ENCODE measurements at regions not wholly inside any gene's neighbourhood (a gene's known extent, or its start where the extent isn't known, plus 50 kb on each side); places are given as distances from the start of the nearest gene placed in this dataset.

DNA sequence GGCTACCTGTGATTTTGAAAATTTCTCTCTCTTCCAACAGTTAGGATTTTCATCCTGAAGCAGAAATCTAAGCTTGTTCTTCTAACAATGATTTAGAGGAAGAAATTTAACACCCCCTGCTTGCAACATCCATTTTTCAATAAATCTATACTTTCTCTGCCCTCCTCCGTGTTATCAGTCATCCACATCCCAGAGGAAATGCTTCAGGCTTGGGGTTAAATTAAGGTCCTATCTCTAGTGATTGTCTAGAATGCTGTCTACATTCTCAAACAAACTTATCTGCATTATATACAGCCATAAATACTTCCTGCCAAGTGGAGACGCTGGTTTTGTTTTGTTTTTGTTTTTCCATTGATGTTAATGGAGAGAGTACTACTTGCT lies 371.0 kb downstream of the CSNK1G3 start:
- in situ Hi-C loops (cut with HindIII; ENCODE audit: low sequenced_read_pairs): no loop called here
- no peak for DNase-seq (ENCODE audit: low read depth)
- no peak for TF ChIP-seq CTCF (IDR thresholded peaks at IDR 0.05; ENCODE audit: low read depth, low read length, missing control alignments)
- H3K4me3 ChIP-seq (ENCODE audit: low read depth, low read length): no peak overlapping the region

GRCh38 chr5:123882319-123882964 lies 370.5 kb downstream of the CSNK1G3 start:
- in situ Hi-C loops (cut with HindIII; ENCODE audit: low sequenced_read_pairs): no loop called here
- TF ChIP-seq CTCF (IDR thresholded peaks at IDR 0.05; ENCODE audit: low read depth, low read length, missing control alignments): no peak
- no peak overlapping the region for H3K4me3 ChIP-seq (ENCODE audit: low read depth, low read length)
- DNase-seq (ENCODE audit: low read depth): no peak

GRCh38 chr5:123881759-123882244 lies 369.8 kb downstream of the CSNK1G3 start:
- peak; percentile 55 for DNase-seq (ENCODE audit: low read depth)
- in situ Hi-C loops (cut with HindIII; ENCODE audit: low sequenced_read_pairs): no loop called here
- no peak for TF ChIP-seq CTCF (IDR thresholded peaks at IDR 0.05; ENCODE audit: low read depth, low read length, missing control alignments)
- no peak overlapping the region for H3K4me3 ChIP-seq (ENCODE audit: low read depth, low read length)

DNA sequence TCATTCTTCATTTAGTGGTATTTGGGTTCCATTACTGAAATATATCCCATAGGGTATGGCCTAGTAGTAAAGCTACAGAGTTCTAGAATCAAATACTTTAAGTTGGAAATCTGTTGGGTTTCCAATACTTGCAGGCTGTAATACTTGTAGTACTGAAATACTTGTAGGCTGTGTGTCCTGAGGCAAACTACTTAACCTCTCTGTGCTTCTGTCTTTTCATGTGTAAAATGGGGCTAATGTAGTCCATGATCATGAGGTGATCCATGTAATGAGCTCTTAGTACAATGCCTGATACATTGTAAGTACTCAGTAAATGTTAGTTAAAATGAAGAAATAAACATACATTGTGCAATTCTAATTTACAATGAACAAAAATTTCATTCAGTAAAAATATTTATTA lies 368.9 kb downstream of the CSNK1G3 start:
- no peak for DNase-seq (ENCODE audit: low read depth)
- H3K4me3 ChIP-seq (ENCODE audit: low read depth, low read length): no peak overlapping the region
- TF ChIP-seq CTCF (IDR thresholded peaks at IDR 0.05; ENCODE audit: low read depth, low read length, missing control alignments): no peak
- in situ Hi-C loops (cut with HindIII; ENCODE audit: low sequenced_read_pairs): no loop called here

DNA sequence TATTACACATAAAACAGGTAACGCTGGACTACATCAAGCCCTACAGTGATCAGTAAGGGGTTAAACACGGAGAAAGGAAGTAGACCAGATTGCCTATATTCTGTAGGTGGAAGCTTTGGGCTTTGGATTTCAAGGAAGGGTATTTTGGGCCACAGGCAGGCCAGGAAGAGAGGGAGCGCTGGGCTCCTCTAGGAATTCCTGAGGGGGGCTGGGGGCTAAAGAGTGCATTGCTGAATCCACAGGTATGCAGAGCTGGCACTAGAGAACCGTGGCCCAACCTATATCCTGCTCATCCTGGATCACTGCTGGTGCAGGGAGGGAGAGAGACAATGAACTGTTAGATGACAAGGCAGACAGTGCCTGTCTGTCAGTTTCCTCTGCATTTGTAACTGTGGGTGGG lies 367.1 kb downstream of the CSNK1G3 start:
- no peak overlapping the region for H3K4me3 ChIP-seq (ENCODE audit: low read depth, low read length)
- TF ChIP-seq CTCF (IDR thresholded peaks at IDR 0.05; ENCODE audit: low read depth, low read length, missing control alignments): no peak
- in situ Hi-C loops (cut with HindIII; ENCODE audit: low sequenced_read_pairs): no loop called here
- no peak for DNase-seq (ENCODE audit: low read depth)

- no peak overlapping the region for H3K4me3 ChIP-seq (ENCODE audit: low read depth, low read length)
- no peak for DNase-seq (ENCODE audit: low read depth)
- in situ Hi-C loops (cut with HindIII; ENCODE audit: low sequenced_read_pairs): no loop called here
- TF ChIP-seq CTCF (IDR thresholded peaks at IDR 0.05; ENCODE audit: low read depth, low read length, missing control alignments): no peak
Measured at GRCh38 chr5:123876276-123876790, 364.4 kb downstream of the CSNK1G3 start.
